Smooth muscle cell (in vitro differentiated cells): ENCODE measurements at regions not wholly inside any gene's neighbourhood (a gene's known extent, or its start where the extent isn't known, plus 50 kb on each side); places are given as distances from the start of the nearest gene placed in this dataset.

Experiments used
- DNase-seq: peaks from one replicate; lab custom pipeline; 2025; ENCODE audit not compliant: unreplicated experiment; lab: John Stamatoyannopoulos, UW
- H2AFZ ChIP-seq: fragments of 200-600 bp; sonication (generic); 2 replicates; pipeline ENCODE4 v1.6.0; 2016; ENCODE audit warnings: antibody characterized with exemption, low read depth, mild to moderate bottlenecking
- H3F3A ChIP-seq: fragments of 200-600 bp; sonication (generic); 2 replicates; pipeline ENCODE4 v1.6.0; 2017; ENCODE audit warnings: antibody characterized with exemption, low read depth
- H3K27ac ChIP-seq: fragments of 200-600 bp; sonication (generic); 2 replicates; pipeline ENCODE4 v1.5.1; 2016; ENCODE audit warnings: low read depth, mild to moderate bottlenecking
- H3K27me3 ChIP-seq: fragments of 200-600 bp; sonication (generic); 2 replicates; pipeline ENCODE4 v1.6.1; 2016; ENCODE audit warnings: low read depth, mild to moderate bottlenecking
- H3K36me3 ChIP-seq: fragments of 200-600 bp; sonication (generic); 2 replicates; pipeline ENCODE4 v1.5.1; 2016; ENCODE audit warnings: low read depth
- H3K4me1 ChIP-seq: fragments of 200-600 bp; sonication (generic); 2 replicates; pipeline ENCODE4 v1.5.1; 2016; ENCODE audit warnings: low read depth
- H3K4me2 ChIP-seq: fragments of 200-600 bp; sonication (generic); 2 replicates; pipeline ENCODE4 v1.6.0; 2016; ENCODE audit warnings: mild to moderate bottlenecking
- H3K4me3 ChIP-seq: fragments of 200-600 bp; sonication (generic); 2 replicates; pipeline ENCODE4 v1.5.1; 2016; ENCODE audit warnings: mild to moderate bottlenecking
- H3K79me2 ChIP-seq: fragments of 200-600 bp; sonication (generic); 2 replicates; pipeline ENCODE4 v1.6.0; 2016; ENCODE audit warnings: low read depth, mild to moderate bottlenecking
- H3K9ac ChIP-seq: fragments of 200-600 bp; sonication (generic); 2 replicates; pipeline ENCODE4 v1.6.0; 2016; ENCODE audit warnings: low read depth
- H3K9me3 ChIP-seq: fragments of 200-600 bp; sonication (generic); replicated peaks from 2 replicates; pipeline ENCODE4 v1.5.1; 2016; ENCODE audit warnings: low read depth
- H4K20me1 ChIP-seq: fragments of 200-600 bp; sonication (generic); 2 replicates; pipeline ENCODE4 v1.6.0; 2016; ENCODE audit warnings: low read depth
- WGBS: methylation state at CpG from one replicate; pipeline ENCODE4 v1.1.7; 2016; ENCODE audit warnings: low lambda C conversion rate; 5-methylcytosine and 5-hydroxymethylcytosine counted together
- TF ChIP-seq, protein P1 (sequence below): fragments of 200-600 bp; sonication (generic); IDR thresholded peaks from 2 replicates; pipeline ENCODE4 v1.5.1; 2017; ENCODE audit warnings: borderline replicate concordance, mild to moderate bottlenecking, antibody characterized with exemption; ENCODE audit not compliant: insufficient read depth, poor library complexity, severe bottlenecking

DNA sequence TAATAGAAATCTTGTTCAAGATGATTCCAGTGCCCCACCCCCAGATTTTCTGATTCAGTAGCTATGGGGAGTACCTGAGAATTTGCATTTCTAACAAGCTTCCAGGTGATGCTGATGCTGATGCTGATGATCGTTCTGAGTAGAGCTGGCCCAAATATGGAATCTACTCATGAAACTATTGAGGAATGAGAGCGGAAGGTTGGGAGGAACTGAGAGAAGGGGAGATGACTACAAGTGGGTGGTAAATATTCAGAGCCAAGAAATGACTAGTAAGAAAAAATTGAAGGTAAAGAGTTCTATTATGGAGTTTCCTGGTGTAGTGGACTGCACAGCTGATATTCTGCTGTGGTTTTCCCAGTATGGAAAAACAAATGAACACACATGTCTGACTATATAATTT is 235.4 kb upstream of the FN1 start:
- Histone ChIP-seq H3K36me3 (no peaks in the 10 kb centered on the region), H3K4me2 (no peak overlapping the region), H3K27me3 (no peaks in the 10 kb centered on the region), H3K79me2 (no peaks in the 10 kb centered on the region), H3K9ac (no peak overlapping the region), H3K9me3 (no peaks in the 10 kb centered on the region), H3K4me3 (no peak overlapping the region), H3F3A (peaks cover 7% of the 10 kb centered on the region), H2AFZ (no peak overlapping the region), H4K20me1 (no peaks in the 10 kb centered on the region), H3K4me1 (no peaks in the 10 kb centered on the region), H3K27ac (no peak overlapping the region)
- DNase-seq, result no peak
- WGBS, result 97% methylated on average over 2 of the region's 2 CpGs
- TF ChIP-seq, protein P1, sequence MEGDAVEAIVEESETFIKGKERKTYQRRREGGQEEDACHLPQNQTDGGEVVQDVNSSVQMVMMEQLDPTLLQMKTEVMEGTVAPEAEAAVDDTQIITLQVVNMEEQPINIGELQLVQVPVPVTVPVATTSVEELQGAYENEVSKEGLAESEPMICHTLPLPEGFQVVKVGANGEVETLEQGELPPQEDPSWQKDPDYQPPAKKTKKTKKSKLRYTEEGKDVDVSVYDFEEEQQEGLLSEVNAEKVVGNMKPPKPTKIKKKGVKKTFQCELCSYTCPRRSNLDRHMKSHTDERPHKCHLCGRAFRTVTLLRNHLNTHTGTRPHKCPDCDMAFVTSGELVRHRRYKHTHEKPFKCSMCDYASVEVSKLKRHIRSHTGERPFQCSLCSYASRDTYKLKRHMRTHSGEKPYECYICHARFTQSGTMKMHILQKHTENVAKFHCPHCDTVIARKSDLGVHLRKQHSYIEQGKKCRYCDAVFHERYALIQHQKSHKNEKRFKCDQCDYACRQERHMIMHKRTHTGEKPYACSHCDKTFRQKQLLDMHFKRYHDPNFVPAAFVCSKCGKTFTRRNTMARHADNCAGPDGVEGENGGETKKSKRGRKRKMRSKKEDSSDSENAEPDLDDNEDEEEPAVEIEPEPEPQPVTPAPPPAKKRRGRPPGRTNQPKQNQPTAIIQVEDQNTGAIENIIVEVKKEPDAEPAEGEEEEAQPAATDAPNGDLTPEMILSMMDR, result no peak

DNA sequence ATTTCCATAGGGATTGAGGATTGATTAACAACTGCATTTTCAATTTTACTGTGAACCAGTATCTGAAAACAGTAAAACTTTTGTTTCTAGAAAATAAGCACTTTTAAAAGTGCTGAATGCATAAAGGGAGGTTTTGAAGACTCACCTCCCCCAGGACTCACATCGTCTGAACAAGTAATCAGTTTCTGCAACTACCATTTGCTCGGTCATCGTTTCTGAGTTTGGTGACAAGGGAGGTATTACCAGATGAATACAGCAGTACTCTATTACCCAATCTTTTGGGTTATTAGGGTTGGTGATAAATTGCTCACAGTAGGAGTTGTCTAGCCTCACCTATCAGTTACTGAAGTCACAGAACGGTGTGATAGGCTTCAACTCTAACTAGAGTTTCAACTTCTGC is 234.5 kb upstream of the FN1 start:
- WGBS, result 72% methylated on average over 4 of the region's 4 CpGs
- Histone ChIP-seq H2AFZ (no peak overlapping the region), H3K36me3 (no peaks in the 10 kb centered on the region), H3K4me3 (no peak overlapping the region), H3K4me1 (peaks cover 6% of the 10 kb centered on the region), H3K9me3 (no peaks in the 10 kb centered on the region), H3K27ac (no peak overlapping the region), H3F3A (peaks cover 7% of the 10 kb centered on the region), H4K20me1 (no peaks in the 10 kb centered on the region), H3K27me3 (no peaks in the 10 kb centered on the region), H3K9ac (no peak overlapping the region), H3K4me2 (no peak overlapping the region), H3K79me2 (no peaks in the 10 kb centered on the region)
- no peak for DNase-seq
- TF ChIP-seq, protein P1, result no peak

GRCh38 chr2:215668378-215668775 is 232.5 kb upstream of the FN1 start:
- Histone ChIP-seq H3F3A (peaks cover 17% of the 10 kb centered on the region), H2AFZ (no peak overlapping the region), H3K36me3 (no peaks in the 10 kb centered on the region), H3K27ac (no peak overlapping the region), H3K4me2 (peak overlapping the region; percentile 20), H3K9ac (no peak overlapping the region), H3K4me3 (no peak overlapping the region), H4K20me1 (no peaks in the 10 kb centered on the region), H3K4me1 (peaks cover 19% of the 10 kb centered on the region), H3K27me3 (no peaks in the 10 kb centered on the region), H3K79me2 (no peaks in the 10 kb centered on the region), H3K9me3 (no peaks in the 10 kb centered on the region)
- WGBS, result 39% methylated on average over 5 of the region's 5 CpGs
- no peak for DNase-seq
- TF ChIP-seq, protein P1, result no peak

DNA sequence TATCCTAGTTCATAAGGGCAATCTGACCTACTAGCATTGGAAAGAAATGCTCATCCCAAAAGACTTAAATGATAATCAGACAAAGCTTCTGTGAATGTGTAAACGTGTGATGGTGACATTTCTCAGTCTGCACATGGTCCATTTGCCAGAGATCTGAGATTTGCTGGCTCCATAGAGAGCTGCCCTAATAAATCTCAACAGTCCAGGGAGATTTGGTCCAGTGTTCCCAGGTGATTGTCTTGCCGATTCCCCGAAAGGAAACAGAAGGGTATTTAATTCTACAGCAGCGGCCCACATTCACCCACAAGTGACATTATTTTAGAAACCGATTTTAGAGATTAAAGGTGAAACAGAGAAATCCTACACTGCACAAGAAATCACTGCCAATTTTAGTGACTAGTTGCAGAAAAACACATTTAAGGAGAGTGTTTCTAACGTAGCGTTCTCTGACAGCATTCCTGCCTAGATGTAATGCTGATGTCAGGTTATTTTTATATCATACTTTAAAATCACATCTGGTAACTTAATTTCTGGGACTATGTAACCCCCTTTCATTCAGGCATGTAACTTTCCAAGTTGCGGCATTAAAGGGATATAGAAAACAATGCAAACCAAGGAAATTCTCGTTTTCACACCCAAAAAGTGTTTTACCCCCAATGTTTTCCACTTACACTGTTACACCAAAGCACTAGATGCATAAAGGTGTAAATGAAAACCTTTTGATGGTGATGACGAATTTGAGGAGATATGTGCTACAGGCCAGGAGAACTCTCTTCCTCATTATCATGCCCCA is 231.9 kb upstream of the FN1 start:
- Histone ChIP-seq H3K79me2 (no peaks in the 10 kb centered on the region), H3K9ac (no peak overlapping the region), H3K4me1 (peaks cover 19% of the 10 kb centered on the region), H4K20me1 (no peaks in the 10 kb centered on the region), H3K4me2 (peak overlapping the region; percentile 20), H3K27me3 (no peaks in the 10 kb centered on the region), H3K4me3 (no peak overlapping the region), H3F3A (peaks cover 17% of the 10 kb centered on the region), H3K36me3 (no peaks in the 10 kb centered on the region), H2AFZ (peak overlapping the region; percentile 30), H3K27ac (peak overlapping the region; percentile 11), H3K9me3 (no peaks in the 10 kb centered on the region)
- 64% methylated on average over 10 of the region's 10 CpGs for WGBS
- no peak for DNase-seq
- TF ChIP-seq, protein P1, result no peak
